Prostate gland (tissue), 2 donors: ENCODE measurements at regions not wholly inside any gene's neighbourhood (a gene's known extent, or its start where the extent isn't known, plus 50 kb on each side); places are given as distances from the start of the nearest gene placed in this dataset.

Source experiments
- DNase-seq: peaks from one replicate; pipeline ENCODE4 v3.0.0-alpha.2; 2019; ENCODE audit warnings: low spot score
- H3K27ac ChIP-seq, 2 donors: fragments of 200-600 bp; sonication (generic); 2 replicates each; pipeline ENCODE4 v1.5.1; 2017 to 2019
- H3K27me3 ChIP-seq: fragments of 200-600 bp; sonication (generic); replicated peaks from 2 replicates; pipeline ENCODE4 v1.5.1; 2019; ENCODE audit not compliant: insufficient read depth
- H3K36me3 ChIP-seq, 2 donors: fragments of 200-600 bp; sonication (generic); 1 replicate in 1 of 2; 2 replicates in 1 of 2; pipeline versions ENCODE4 v1.5.1 to v1.8.1; 2017 to 2019
- H3K4me1 ChIP-seq: fragments of 200-600 bp; sonication (generic); replicated peaks from 2 replicates; pipeline ENCODE4 v1.5.1; 2019
- H3K4me3 ChIP-seq, 2 donors: fragments of 200-600 bp; sonication (generic); 2 replicates each; pipeline ENCODE4 v1.5.1; 2017 to 2019
- H3K9me3 ChIP-seq: fragments of 200-600 bp; sonication (generic); 2 replicates; pipeline ENCODE4 v1.5.1; 2017
- POLR2A ChIP-seq: fragments of 450-650 bp; IDR thresholded peaks from one replicate; pipeline ENCODE4 v1.6.1; 2016; ENCODE audit warnings: antibody characterized with exemption, mild to moderate bottlenecking
- POLR2AphosphoS5 ChIP-seq: sonication (generic); formaldehyde crosslinking; IDR thresholded peaks from one replicate; pipeline ENCODE4 v1.6.1; 2017; ENCODE audit warnings: antibody characterized with exemption
- WGBS: methylation state at CpG from one replicate; pipeline ENCODE4 v1.1.5; 2018; 5-methylcytosine and 5-hydroxymethylcytosine counted together
- intact Hi-C: fragments of 100-400 bp; cut with DNase I; formaldehyde crosslinking; loops from one replicate; pipeline ENCODE4 v1.14.2; 2022
- TF ChIP-seq, protein P1 (sequence below), 4 experiments: fragments of 200-600 bp in 2 of 4; fragments of 450-650 bp in 2 of 4; sonication (generic) in 2 of 4; IDR thresholded peaks; 1 replicate in 3 of 4; 2 replicates in 1 of 4; pipeline ENCODE4 v1.5.1; 2016 to 2019; ENCODE audit warnings: antibody characterized with exemption in 4 of 4, mild to moderate bottlenecking in 2 of 4, moderate library complexity in 2 of 4

DNA sequence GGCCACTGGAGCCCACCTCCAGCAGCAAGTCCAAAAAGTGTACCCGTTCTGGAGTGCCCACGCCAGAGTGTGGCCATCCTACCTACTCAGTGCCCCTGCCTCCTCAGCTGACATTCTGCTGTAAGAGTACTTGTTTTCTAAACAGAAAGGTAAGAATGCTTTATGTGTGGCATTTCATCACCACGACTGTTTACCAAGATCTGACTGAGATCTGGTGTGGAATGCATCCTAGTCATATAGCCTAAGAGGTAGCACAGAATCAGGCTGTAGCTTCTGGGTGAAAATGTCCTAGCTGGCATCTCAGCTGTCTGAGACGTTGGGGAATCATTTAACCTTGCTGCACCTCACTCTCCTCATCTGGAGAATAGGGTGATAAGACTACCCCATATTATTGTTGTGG lies 638.7 kb upstream of the TENM3 start:
- intact Hi-C loops = no loop called here

DNA sequence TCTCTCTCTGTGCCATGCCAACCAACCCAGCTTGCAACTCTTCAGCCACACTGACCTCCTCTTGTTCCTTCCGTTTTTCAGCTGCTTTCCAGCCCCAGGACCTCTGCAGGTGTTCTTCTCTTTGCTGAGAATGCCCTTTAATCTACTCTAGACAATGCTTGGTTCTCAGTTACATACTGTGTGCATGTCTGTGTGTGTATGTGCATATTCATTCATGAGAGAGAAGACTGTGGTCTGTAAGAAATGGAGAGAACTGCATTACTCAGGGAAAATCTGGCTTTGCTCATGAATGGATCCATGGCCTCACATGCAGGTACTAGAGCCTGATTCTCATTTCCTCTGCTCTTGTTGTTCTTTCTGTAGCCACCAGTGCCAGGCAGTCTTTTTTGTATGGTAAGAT lies 636.9 kb upstream of the TENM3 start:
- Histone ChIP-seq H3K27me3 (no peaks in the 10 kb centered on the region), H3K9me3 (no peaks in the 10 kb centered on the region), H3K4me1 (no peaks in the 10 kb centered on the region), H3K27ac (no peak overlapping the region), H3K4me3 (no peak overlapping the region), H3K36me3 (no peaks in the 10 kb centered on the region)
- intact Hi-C loops = no loop called here
- TF ChIP-seq, protein P1, sequence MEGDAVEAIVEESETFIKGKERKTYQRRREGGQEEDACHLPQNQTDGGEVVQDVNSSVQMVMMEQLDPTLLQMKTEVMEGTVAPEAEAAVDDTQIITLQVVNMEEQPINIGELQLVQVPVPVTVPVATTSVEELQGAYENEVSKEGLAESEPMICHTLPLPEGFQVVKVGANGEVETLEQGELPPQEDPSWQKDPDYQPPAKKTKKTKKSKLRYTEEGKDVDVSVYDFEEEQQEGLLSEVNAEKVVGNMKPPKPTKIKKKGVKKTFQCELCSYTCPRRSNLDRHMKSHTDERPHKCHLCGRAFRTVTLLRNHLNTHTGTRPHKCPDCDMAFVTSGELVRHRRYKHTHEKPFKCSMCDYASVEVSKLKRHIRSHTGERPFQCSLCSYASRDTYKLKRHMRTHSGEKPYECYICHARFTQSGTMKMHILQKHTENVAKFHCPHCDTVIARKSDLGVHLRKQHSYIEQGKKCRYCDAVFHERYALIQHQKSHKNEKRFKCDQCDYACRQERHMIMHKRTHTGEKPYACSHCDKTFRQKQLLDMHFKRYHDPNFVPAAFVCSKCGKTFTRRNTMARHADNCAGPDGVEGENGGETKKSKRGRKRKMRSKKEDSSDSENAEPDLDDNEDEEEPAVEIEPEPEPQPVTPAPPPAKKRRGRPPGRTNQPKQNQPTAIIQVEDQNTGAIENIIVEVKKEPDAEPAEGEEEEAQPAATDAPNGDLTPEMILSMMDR (IDR thresholded peaks at IDR 0.05) = no peak
- no peak for TF ChIP-seq POLR2A
- TF ChIP-seq POLR2AphosphoS5 = no peak
- DNase-seq = no peak
- 65% methylated on average over 1 of the region's 1 CpG for WGBS

More for the DNA sequence above, 638.7 kb upstream of the TENM3 start:
- Histone ChIP-seq H3K4me3 (no peak overlapping the region), H3K27ac (no peak overlapping the region), H3K9me3 (no peaks in the 10 kb centered on the region), H3K4me1 (no peaks in the 10 kb centered on the region), H3K36me3 (no peaks in the 10 kb centered on the region), H3K27me3 (no peaks in the 10 kb centered on the region)
- no peak for DNase-seq
- no peak for TF ChIP-seq POLR2AphosphoS5
- TF ChIP-seq POLR2A = no peak
- TF ChIP-seq, protein P1 (IDR thresholded peaks at IDR 0.05) = no peak
- 91% methylated on average over 4 of the region's 4 CpGs for whole genome bisulfite sequencing

DNA sequence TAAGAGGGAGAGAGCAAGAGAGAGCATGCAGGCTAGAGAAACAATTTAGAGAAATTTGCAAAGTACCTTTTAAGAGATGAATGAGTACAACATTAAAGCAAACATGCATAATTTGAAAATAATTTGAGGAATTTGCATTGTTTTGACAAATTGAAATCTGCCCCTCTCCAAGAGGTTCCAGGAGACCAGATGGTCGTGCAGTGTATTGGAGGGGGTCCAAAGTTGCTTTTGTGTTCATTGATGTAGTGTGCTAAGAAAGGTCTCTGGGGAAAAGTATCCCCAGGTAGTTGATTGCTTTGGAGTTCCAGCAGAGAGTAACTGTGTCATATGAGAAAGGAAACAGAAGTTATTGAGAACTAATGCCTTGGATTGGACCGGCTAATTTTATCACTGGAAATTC lies 635.0 kb upstream of the TENM3 start:
- Histone ChIP-seq H3K4me1 (no peaks in the 10 kb centered on the region), H3K27ac (no peak overlapping the region), H3K9me3 (no peaks in the 10 kb centered on the region), H3K4me3 (no peak overlapping the region), H3K36me3 (no peaks in the 10 kb centered on the region), H3K27me3 (no peaks in the 10 kb centered on the region)
- no peak for DNase-seq
- intact Hi-C loops = no loop called here
- WGBS = 45% methylated on average over 2 of the region's 2 CpGs
- TF ChIP-seq POLR2AphosphoS5 (no peak), POLR2A (no peak)
- TF ChIP-seq, protein P1 (IDR thresholded peaks at IDR 0.05) = no peak

DNA sequence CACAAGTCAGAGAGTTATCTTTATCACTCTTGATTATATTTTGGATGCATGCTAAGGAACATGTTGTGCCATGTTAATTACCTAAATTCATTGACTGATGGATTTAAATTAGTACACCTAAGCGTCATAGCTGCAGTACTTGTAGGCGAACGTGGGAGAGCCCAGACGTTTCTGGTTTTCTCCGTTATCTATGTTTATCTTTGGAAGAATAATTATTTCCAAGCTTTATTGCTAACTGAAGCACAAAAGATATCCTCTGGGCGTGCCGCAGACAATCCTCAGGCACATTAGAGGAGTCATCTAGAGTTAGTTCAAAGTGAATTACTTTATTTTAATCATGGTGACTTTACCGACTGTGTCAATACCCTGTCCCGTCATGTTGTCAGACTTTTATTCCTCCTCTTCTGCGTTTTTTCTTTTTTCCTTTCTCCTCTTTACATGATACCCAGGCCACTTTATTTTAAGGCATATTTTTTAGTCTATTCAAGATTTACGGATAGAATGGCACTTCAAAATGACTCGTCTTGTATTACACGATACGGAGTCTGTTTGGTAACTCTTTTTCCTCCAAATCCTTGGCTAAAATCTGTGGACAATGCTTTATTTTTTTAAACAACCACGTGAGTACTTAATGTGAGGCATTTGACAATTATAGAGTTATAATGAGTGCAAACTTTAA lies 632.0 kb upstream of the TENM3 start:
- H3K27me3 ChIP-seq = no peaks in the 10 kb centered on the region
- H3K36me3 ChIP-seq = no peaks in the 10 kb centered on the region
- H3K4me1 ChIP-seq = no peaks in the 10 kb centered on the region
- H3K9me3 ChIP-seq = no peaks in the 10 kb centered on the region
- H3K27ac ChIP-seq = no peak overlapping the region
- no peak overlapping the region for H3K4me3 ChIP-seq
- 19% methylated on average over 15 of the region's 15 CpGs for WGBS
- intact Hi-C loops = no loop called here
- DNase-seq = no peak
- TF ChIP-seq, protein P1 (IDR thresholded peaks at IDR 0.05) = no peak
- TF ChIP-seq POLR2AphosphoS5 (no peak), POLR2A (no peak)

DNA sequence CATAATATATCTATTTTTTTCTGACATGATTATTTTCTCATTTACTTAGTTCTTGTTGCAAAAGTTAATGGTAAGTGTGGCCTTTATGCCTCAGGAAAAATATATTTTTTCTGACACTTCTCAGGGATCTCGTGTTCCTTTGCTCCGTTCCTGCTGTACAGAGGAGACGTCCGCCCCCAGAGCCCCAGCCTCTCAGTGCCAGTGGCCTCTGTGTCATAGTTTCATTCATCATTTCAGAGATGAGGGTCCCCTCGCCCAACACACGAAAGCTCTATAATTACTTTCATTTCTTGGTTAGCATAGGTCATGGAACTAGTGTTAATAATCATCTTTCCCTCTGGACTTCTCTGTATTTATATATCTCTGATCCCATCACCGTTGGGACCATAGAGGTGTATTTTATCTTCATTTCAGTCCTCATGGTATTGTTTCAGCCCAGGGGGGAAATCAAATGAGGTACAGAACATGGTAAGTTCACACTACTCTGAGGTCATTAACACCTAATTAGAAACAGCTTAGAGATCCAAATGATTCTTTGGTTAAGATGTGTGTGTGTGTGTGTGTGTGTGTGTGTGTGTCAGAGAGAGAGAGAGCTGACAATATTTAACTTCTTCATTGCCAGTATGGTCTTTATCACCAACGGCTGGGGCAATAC lies 631.1 kb upstream of the TENM3 start:
- 61% methylated on average over 8 of the region's 8 CpGs for WGBS
- DNase-seq = no peak
- Histone ChIP-seq H3K4me3 (no peak overlapping the region), H3K27ac (no peak overlapping the region), H3K9me3 (no peaks in the 10 kb centered on the region), H3K4me1 (no peaks in the 10 kb centered on the region), H3K36me3 (no peaks in the 10 kb centered on the region), H3K27me3 (no peaks in the 10 kb centered on the region)
- intact Hi-C loops = no loop called here
- TF ChIP-seq POLR2A (no peak), POLR2AphosphoS5 (no peak)
- TF ChIP-seq, protein P1 (IDR thresholded peaks at IDR 0.05) = no peak
